Right lobe of liver (tissue), 4 donors: ENCODE measurements at regions not wholly inside any gene's neighbourhood (a gene's known extent, or its start where the extent isn't known, plus 50 kb on each side); places are given as distances from the start of the nearest gene placed in this dataset.

Experiments used
- POLR2A ChIP-seq: fragments of 450-650 bp; IDR thresholded peaks from one replicate; pipeline ENCODE4 v1.6.1; 2017; ENCODE audit warnings: antibody characterized with exemption, mild to moderate bottlenecking
- TF ChIP-seq, protein P1 (sequence below), 4 donors: fragments of 200-600 bp in 3 of 4; fragments of 450-650 bp in 1 of 4; IDR thresholded peaks; one replicate each; pipeline versions ENCODE4 v1.5.1 to v1.8.0; 2016 to 2022; ENCODE audit warnings: antibody characterized with exemption in 4 of 4, mild to moderate bottlenecking in 2 of 4
- donor health status: DM: no; HTN: no; CAD: no.
- donor health status: DM: no; HTN: no; CAD: no.
- donor health status: DM: no; HTN: yes; CAD: no.

DNA sequence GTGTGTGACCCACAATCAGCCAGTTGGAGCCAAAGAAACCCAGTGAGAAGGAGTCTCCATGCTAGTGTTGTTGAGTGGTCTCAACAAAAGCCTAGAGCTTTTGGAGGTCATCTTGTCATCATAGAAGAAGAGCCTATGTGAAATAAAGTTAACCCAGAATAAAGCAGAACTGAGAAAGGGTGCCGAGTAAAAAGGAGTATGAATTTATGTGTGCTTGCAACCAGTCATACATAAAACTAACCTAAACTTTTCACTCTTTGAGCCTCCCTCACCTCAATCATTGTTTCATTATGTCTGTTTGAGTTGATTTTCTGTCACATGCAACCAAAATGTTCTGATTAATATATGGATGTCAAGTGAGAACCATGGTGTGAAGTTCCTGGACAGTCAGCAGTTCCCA is 599.3 kb upstream of the ZEB2 start:
- TF ChIP-seq, protein P1, sequence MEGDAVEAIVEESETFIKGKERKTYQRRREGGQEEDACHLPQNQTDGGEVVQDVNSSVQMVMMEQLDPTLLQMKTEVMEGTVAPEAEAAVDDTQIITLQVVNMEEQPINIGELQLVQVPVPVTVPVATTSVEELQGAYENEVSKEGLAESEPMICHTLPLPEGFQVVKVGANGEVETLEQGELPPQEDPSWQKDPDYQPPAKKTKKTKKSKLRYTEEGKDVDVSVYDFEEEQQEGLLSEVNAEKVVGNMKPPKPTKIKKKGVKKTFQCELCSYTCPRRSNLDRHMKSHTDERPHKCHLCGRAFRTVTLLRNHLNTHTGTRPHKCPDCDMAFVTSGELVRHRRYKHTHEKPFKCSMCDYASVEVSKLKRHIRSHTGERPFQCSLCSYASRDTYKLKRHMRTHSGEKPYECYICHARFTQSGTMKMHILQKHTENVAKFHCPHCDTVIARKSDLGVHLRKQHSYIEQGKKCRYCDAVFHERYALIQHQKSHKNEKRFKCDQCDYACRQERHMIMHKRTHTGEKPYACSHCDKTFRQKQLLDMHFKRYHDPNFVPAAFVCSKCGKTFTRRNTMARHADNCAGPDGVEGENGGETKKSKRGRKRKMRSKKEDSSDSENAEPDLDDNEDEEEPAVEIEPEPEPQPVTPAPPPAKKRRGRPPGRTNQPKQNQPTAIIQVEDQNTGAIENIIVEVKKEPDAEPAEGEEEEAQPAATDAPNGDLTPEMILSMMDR (IDR thresholded peaks at IDR 0.05), result no peak
- no peak for TF ChIP-seq POLR2A
